ENCODE measurements at regions not wholly inside any gene's neighbourhood (a gene's known extent, or its start where the extent isn't known, plus 50 kb on each side); places are given as distances from the start of the nearest gene placed in this dataset.

- TF ChIP-seq CTCF (IDR thresholded peaks at IDR 0.05) (no peak), EP300 (IDR thresholded peaks at IDR 0.05) (no peak), POLR2A (IDR thresholded peaks at IDR 0.05) (no peak)
Measured at GRCh38 chr1:95575291-95575690, 341.3 kb downstream of the RWDD3 start.

Data from upper lobe of left lung (tissue), 4 donors.